NCI-H345 treated with DMSO at 0.1 percent for 48 hours (cell line): ENCODE measurements at regions not wholly inside any gene's neighbourhood (a gene's known extent, or its start where the extent isn't known, plus 50 kb on each side); places are given as distances from the start of the nearest gene placed in this dataset.
A peak's percentile ranks its signal among the peaks of the same experiment; 100 is the strongest.

Experiments
- DNase-seq: peaks from one replicate; lab custom pipeline; 2025; ENCODE audit not compliant: unreplicated experiment; lab: John Stamatoyannopoulos, UW

DNA sequence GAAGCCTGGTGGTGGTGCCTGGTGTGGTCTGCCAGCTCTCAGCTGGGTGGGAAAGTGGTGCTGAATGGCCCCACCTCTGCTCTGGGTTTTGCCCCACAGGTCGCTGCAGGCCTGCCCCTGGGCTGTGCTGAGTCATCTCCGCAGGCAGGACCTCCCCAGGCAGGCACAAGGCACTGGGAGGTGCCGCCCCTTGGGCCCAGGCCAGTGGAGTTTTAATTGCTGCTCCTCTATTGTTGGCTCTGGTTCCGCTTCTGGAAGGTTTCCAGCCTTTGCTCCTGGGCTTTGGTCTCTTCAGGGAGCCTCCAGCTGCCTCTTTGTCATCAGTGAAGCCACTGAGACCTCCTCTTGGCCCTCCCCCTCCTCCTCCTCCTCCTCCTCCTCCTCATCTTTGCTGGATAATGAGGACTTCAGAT is 180.3 kb upstream of the GRB10 start:
- DNase-seq: peak; percentile 68

DNA sequence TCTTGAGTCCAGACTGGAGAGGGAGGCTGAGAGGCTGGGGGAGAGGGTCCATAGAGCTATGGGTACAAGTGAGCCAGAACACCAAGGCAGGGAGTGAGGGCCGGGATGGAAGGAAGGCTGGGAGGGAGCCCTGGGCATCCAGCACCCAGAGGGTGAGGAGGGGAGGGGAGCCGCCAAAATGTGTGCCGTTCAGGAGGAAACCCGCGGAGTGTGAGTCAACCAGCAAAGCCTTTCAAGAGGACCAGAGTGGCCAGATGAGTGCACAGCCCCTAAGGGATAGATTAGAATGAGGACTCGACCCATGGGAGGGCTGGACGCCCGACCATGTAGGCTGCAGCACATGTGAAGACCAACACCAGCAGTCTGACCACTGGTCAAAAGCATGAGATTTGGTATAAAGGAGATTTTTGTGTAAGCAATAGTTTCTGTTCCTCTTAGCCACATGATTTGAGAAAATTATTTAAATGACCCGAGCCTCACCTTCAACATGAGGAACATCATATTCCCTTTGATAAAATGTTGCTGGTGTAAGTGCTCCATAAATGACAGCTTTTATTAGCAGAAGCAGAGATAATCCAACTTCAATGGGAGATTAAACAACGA is 179.7 kb upstream of the GRB10 start:
- no peak for DNase-seq

DNA sequence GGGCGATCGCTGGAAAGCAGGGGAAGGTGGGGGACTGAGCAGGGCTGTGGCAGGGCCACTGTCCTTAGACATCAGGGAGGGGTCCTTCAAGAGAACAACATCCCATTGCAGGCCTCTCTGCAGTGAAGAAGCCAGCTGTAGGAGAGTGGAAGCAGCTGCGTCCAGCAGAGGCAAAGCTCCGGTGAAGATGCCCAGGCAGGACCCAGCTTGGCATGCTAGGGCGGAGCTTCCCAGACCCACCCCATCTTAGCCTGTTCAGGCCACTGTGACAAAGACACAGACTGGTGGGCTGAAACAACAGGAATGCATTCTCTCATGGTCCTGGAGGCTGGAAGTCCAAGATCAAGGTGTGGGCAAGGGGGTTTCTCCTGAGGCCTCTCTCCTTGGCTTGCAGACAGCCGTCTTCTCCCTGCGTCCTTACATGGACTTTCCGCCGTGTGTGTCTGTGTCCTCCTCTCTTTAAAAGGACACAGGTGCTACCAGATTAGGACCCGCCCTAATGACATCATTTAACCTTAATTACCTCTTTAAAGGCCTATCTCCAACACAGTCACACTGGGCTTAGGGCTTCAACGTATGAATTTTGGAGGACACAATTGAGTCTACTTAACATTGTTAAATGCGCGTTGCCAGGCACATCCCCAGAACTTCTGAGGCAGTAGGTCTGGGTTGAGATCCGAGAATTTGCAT is 178.1 kb upstream of the GRB10 start:
- DNase-seq: no peak

DNA sequence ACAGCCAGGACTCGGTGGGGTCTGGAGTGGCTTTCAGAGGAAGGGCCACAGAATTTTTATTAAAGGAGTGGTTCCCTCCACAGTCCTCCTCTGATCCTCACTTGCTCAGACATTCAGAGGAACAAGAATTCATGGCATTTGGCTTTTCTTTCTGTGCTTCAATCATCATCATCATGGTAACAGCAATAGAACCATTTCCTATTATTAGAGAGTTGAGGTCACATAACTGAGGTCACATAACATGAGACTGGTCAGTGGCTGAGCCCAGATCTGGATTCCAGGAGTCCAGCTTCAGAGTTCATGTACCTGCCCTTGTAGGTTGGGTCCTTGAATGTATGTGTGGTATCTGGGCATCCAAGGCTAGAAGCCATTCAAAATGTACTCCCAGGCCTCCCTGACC is 177.3 kb upstream of the GRB10 start:
- no peak for DNase-seq

- DNase-seq: no peak
These were observed 176.9 kb upstream of the GRB10 start for GRCh38 chr7:50959560-50959959.

- DNase-seq: no peak
These were observed 175.2 kb upstream of the GRB10 start for GRCh38 chr7:50957855-50958254.

DNA sequence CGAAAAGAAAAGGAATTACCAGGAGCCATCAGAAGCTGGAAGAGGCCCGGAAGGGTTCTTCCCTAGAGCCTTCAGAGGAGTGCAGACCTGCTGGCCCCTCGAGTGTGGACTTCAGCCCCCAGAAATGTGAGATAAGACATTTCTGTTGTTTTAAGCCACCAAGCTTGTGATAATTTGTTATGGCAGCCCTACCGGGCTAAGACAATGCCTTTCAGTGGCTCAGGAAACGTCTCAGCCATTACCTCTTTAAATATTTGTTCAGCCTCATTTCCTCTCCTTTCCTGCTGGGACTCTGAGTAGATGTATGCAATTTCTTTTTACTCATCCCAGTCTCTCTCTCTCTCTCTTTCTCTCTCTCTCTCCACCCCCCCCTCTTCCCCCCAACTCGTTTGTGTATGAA is 174.7 kb upstream of the GRB10 start:
- DNase-seq: peak; percentile 4

DNA sequence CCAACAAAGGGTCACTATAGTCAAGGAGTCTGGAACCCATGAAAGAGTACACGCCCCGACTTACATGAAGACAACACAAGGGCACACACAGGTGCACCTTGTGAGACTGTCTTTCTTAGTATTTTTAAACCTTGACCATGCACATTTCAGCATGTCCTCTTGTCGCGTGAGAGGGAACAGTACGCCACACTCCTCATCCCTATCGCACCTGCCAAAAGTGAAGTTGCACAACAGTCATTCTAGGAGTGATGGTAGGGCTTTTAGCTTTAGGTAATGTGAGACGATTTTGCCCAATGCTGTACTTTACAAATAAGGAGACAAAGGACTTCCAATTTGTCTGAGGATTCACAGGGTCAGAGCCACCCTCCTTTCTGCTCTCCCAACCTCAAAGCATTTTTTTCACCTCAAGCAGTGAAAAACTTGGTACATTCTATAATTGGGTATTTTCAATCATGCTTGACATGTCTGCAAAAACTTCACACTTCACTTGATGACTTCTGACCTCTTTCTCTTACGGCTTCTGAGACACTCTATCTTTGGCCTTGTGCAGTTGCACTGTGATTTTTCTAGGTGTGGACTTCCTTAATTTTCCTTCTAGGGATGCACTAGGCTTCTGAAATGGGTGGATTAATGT is 173.9 kb upstream of the GRB10 start:
- DNase-seq: no peak

GRCh38 chr7:50954716-50955115 is 172.0 kb upstream of the GRB10 start:
- DNase-seq: no peak

GRCh38 chr7:50954245-50954644 is 171.5 kb upstream of the GRB10 start:
- no peak for DNase-seq

DNA sequence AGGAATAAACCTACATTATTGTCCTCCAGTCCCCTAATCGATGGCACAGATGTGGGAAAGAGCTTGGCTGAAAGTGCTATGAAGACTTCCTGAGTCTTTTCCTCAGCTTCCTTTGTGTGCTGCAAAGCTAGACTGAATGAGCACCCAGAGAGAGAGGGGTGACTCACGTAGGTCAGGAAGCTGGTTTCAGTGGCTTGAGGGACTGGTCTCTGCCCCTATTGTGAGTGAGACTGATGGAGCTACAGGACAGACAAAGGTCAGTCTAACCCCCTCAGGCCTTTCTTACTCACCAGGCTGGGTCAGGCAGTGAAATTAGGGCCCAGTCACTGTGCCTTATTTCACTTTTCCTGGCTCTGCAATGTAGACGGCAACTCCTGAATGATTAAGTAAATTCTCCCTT is 171.1 kb upstream of the GRB10 start:
- DNase-seq: no peak

DNA sequence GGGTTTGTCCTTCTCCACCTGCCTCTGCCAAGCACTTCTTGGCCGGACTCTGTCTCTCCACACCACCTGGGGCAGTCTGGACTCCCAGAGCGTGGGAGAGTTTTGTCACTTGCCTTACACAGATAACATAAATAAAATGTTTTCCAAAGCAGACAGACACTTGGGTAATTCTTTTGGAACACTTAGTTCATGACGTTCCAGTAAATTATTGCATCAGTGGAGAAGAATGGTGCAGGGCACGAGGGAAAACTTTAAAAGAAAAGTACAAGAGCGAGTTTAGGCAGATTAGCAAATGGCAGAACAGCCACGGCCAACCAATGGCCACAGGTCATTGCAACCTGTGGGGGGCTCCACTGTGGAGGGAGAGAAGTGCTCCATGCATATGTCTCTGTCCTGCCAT is 170.6 kb upstream of the GRB10 start:
- DNase-seq: no peak

DNA sequence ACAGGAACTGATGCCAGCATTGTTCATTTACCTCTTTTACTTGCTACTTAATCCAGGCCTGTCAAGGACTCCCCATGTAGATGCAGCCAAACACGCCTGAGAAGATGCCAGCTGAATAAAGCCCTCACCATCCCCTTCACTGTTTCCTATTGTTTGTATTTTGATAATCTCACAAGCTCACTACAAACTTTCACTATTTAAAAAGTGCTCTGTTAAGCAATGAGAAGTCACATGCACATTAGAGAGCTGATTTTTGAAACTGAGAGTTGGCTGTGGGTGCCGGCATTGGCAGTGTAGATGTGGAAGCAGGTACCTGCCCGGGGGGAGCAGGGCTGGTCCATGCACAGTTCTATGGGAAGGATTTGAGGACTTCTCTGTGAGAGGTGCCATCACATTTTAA is 169.8 kb upstream of the GRB10 start:
- DNase-seq: no peak

GRCh38 chr7:50952120-50952519 is 169.4 kb upstream of the GRB10 start:
- DNase-seq: no peak

GRCh38 chr7:50943482-50943881 is 160.8 kb upstream of the GRB10 start:
- DNase-seq: no peak

- no peak for DNase-seq
These were observed 158.8 kb upstream of the GRB10 start for GRCh38 chr7:50941525-50941924.

GRCh38 chr7:50940621-50941020 is 157.9 kb upstream of the GRB10 start:
- DNase-seq: no peak

DNA sequence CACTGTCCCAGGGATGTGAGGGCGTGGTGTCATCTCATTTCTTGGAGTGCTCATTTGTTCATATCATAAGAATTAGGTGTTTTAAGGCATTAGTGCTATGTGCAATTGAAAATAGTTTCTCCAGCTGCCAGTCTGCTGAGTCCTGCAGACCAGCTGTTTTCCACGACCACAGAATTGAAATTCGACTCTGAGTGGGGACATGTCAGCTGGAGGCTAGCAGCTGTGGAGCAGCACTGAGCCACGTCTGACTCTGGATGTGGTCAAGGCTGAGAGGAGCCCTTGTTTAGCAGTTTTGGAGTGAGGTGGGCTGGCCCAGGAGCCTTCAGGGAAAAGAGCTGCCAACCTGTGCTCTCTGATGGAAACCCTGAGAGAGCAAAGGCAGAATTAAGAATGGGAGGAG is 156.3 kb upstream of the GRB10 start:
- DNase-seq: no peak

- no peak for DNase-seq
These were observed 155.0 kb upstream of the GRB10 start for GRCh38 chr7:50937727-50938126.

- DNase-seq: no peak
These were observed 143.4 kb upstream of the GRB10 start for GRCh38 chr7:50926049-50926448.

DNA sequence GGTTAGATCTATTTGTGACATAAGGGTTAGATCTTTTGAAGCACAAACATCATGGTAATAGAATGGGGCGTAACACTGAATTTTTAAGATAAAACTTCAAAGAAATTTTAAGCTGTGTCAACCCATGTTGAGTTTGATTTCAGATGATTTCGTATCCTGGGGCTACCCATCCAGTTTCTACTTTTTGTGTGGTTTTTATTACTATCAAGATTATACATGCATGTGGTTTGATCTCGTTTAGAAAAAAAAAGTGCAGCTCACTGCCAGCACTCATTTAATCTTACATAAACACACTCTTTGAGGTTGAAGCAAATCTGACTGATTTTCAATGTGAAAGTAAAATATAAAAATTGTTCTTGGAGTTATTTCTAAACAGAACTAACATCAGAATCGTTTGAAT is 140.8 kb upstream of the GRB10 start:
- DNase-seq: no peak

DNA sequence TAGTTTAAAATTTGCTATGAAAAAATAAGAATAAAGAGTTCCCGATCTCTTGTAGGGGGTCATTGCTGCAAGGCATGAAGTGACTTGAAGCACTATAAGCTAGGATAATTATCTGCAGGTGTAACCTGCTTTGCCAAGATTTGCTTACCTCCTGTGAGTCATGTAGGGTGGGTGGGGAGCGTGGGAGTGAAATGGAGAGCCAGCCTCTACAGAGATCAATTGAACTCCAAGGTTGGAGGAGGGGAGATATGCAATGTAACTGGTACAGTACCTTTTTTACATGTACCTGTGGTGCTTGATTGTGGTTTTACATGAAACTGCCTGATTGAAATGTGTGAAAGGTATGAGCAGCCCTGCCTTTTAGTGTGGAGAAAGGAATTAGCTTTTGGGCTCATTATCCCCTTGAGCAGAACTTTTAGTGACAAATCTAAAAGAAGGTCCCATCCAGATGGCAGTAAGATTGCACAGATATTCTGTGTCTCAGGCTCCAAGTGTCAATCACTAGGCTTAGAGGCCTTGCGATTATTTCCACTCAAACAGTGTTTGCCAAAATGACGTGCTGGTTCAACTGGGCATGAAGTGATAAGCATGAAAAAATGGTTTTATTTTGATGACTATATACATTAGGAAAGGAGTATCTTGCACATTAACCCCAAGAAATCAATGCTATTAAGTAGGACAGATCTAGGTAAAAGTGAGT is 138.6 kb upstream of the GRB10 start:
- DNase-seq: no peak
